ENCODE measurements at regions not wholly inside any gene's neighbourhood (a gene's known extent, or its start where the extent isn't known, plus 50 kb on each side); places are given as distances from the start of the nearest gene placed in this dataset.

DNA sequence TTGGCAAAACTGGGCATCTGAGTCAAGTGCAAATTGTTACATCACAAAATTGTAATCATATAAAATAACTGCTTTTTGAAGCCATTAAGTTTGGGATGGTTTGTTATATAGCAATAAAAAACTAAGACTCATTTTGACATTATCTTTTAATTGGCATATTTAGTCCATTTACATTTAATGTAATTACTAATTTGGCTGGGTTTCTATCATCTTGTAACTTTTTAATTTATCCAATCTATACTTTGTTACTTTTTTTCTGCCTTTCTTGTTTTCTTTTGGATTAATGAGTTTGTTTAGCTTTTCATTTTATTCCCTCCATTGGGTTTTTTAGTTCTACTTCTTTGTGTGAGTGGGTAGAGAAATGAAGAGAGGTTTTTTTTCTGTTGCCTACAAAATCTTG is 76.3 kb downstream of the DRAM2 start:
- no peak overlapping the region for H3K4me2 ChIP-seq (ENCODE audit: low read depth, low read length)
- no peak overlapping the region for H3K4ac ChIP-seq (ENCODE audit: low read depth, low read length)
- H2AFZ ChIP-seq (replicated peaks; ENCODE audit: low read length, poor library complexity), result no peak overlapping the region
- CTCF ChIA-PET, result interaction anchor here (0.7 kb wide), 1 partner anchor 9 kb away, joined by 3 read pairs; no protein-coding TSS in a partner anchor
- no peak overlapping the region for H2BK20ac ChIP-seq (ENCODE audit: low read depth, low read length)
- no peak overlapping the region for H4K5ac ChIP-seq (ENCODE audit: low read depth, low read length)
- H3K36me3 ChIP-seq (ENCODE audit: control insufficient read depth, insufficient read depth, low read length), result no peaks in the 10 kb centered on the region
- no peak overlapping the region for H4K8ac ChIP-seq (ENCODE audit: low read depth in 2 of 2, low read length in 2 of 2)
- H2BK5ac ChIP-seq (ENCODE audit: low read depth, low read length, poor library complexity, severe bottlenecking), result no peak overlapping the region
- no peaks in the 10 kb centered on the region for H3K9me3 ChIP-seq (ENCODE audit: control insufficient read depth, insufficient read depth, low read length)
- H3K4me1 ChIP-seq (ENCODE audit: control insufficient read depth, insufficient read depth, low read length), result no peaks in the 10 kb centered on the region
- dilution Hi-C loops (cut with HindIII; ENCODE audit: low sequenced_read_pairs, unreplicated experiment) (no loop called here), intact Hi-C loops (cut with micrococcal nuclease) (no loop called here), in situ Hi-C loops (cut with MboI; ENCODE audit: low sequenced_read_pairs) (no loop called here)
- H3K27me3 ChIP-seq (ENCODE audit: control insufficient read depth, insufficient read depth, low read length), result no peaks in the 10 kb centered on the region
- H3K18ac ChIP-seq (ENCODE audit: low read depth, low read length), result no peak overlapping the region
- H4K91ac ChIP-seq (ENCODE audit: insufficient read depth, low read depth, low read length), result no peak overlapping the region
- ATAC-seq (ENCODE audit: low read depth) (no peak), DNase-seq (no peak)
- no peak overlapping the region for H3K23ac ChIP-seq (ENCODE audit: low read depth, low read length)
- no peak overlapping the region for H2BK15ac ChIP-seq (ENCODE audit: low read depth, low read length)
- no peak for TF ChIP-seq BHLHE40 (IDR thresholded peaks at IDR 0.05; ENCODE audit: low read depth, low read length)
- TF ChIP-seq, protein P1, sequence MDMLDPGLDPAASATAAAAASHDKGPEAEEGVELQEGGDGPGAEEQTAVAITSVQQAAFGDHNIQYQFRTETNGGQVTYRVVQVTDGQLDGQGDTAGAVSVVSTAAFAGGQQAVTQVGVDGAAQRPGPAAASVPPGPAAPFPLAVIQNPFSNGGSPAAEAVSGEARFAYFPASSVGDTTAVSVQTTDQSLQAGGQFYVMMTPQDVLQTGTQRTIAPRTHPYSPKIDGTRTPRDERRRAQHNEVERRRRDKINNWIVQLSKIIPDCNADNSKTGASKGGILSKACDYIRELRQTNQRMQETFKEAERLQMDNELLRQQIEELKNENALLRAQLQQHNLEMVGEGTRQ (IDR thresholded peaks at IDR 0.05; ENCODE audit: low read depth, low read length), result no peak
- no peak for TF ChIP-seq RFX5 (IDR thresholded peaks at IDR 0.05; ENCODE audit: low read depth, low read length)
- no peak for TF ChIP-seq SMC3 (IDR thresholded peaks at IDR 0.05; ENCODE audit: low read depth, low read length)
- no peak for TF ChIP-seq MXI1 (IDR thresholded peaks at IDR 0.05; ENCODE audit: borderline replicate concordance, low read depth, low read length)
- no peak for TF ChIP-seq MAFK (IDR thresholded peaks at IDR 0.05; ENCODE audit: low read depth, low read length)
- no peak for TF ChIP-seq POLR2A (IDR thresholded peaks at IDR 0.05; ENCODE audit: low read depth, low read length)
- no peak for TF ChIP-seq CTCF (conservative IDR thresholded peaks at IDR 0.05; ENCODE audit: low read depth, low read length)
- no peak overlapping the region for H3K14ac ChIP-seq (replicated peaks; ENCODE audit: low read depth, low read length)
- H3K79me1 ChIP-seq (ENCODE audit: low read depth in 1 of 2, low read length in 2 of 2), result no peaks in the 10 kb centered on the region
- POLR2A ChIA-PET (ENCODE audit: unreplicated experiment), result no interaction called here
- no TSS peak for BruUV-seq (replicated peaks)
- H3K4me3 ChIP-seq (ENCODE audit: insufficient read depth, low read depth, low read length), result no peak overlapping the region
- H4K20me1 ChIP-seq (ENCODE audit: insufficient read depth, low read length), result no peaks in the 10 kb centered on the region
- H3K9me1 ChIP-seq (ENCODE audit: insufficient read depth, low read length), result no peaks in the 10 kb centered on the region
- H2AK9ac ChIP-seq (replicated peaks; ENCODE audit: low read depth, low read length, poor library complexity), result no peak overlapping the region
- H3K27ac ChIP-seq (ENCODE audit: insufficient read depth, low read length), result no peak overlapping the region
- H3K9ac ChIP-seq (ENCODE audit: low read depth, low read length), result no peak overlapping the region
- H2BK120ac ChIP-seq (ENCODE audit: low read depth, low read length), result no peak overlapping the region
- H2AK5ac ChIP-seq (ENCODE audit: low read depth, low read length), result no peak overlapping the region
- H3K56ac ChIP-seq (ENCODE audit: extremely low read depth, insufficient read depth, low read length), result no peak overlapping the region

Measured in IMR-90 (cell line).